HCEC 1CT (cell line): ENCODE measurements at regions not wholly inside any gene's neighbourhood (a gene's known extent, or its start where the extent isn't known, plus 50 kb on each side); places are given as distances from the start of the nearest gene placed in this dataset.
"Not testable (repeated sequence)": the region's sequence is repeated elsewhere in the genome, so short reads cannot be mapped to it uniquely, and the experiment has no call there.

Source experiments
- DNase-seq: peaks from one replicate; pipeline ENCODE4 v3.0.0-alpha.2; 2017

- no peak for DNase-seq
Observed at GRCh38 chr1:157247005-157247763, 109.0 kb upstream of the ETV3 start.

DNA sequence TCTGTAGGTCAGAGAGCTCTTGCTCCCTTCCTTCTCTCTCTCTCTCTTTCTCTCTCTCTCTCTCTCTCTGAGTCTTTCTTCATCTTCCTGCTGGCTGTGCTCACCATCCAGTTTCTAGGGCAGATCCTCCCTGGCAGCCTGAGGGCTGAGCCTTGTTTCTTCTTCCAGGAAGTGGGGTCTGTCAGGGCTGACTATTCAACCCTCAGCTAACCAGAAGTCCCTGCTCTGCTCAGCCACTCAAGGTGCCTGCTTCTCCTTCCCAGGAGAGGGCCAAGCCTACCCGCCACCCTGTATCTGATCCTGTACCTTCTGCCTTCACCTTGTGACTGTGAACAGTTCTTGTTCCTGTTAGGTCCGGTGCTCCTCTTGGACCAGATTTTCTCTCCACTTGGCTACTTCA is 107.6 kb upstream of the ETV3 start:
- DNase-seq, result no peak

- no peak for DNase-seq
Observed at GRCh38 chr1:157241185-157241538, 103.0 kb upstream of the ETV3 start.

DNA sequence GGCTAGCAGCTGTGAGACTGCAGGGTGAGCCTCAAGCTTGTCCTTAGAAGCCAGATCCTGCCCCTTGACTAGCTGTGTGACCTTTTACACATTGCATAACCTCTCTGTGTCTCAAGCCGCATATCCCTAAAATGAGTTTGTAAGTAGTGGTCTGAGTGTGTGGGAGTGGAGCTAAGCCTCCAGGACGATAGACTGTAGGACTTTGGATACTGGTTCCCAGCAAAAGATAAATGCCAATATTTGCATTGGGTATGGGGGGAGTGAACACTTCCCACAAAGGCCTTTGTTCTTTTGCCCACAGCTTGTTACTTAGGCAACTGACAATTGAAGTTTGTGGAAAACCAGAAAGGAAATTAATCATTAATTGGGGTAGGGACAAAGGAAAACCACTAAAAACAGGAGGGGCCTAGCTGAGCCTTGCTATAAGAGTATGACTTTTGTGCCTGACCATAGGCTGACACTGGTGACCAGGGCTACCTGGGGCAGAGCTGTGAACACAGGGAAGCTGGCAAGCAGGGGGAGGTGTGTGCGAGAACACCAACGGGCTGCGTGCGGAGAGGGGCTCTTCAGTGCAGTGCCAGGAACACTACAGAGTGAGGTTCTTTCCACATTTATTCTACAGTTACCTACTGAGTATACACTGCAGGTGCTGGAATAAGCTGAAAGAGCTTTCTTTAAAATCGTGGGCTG is 102.4 kb upstream of the ETV3 start:
- no peak for DNase-seq

- no peak for DNase-seq
Observed at GRCh38 chr1:157239936-157240335, 101.7 kb upstream of the ETV3 start.

GRCh38 chr1:157238585-157238984 is 100.4 kb upstream of the ETV3 start:
- no peak for DNase-seq

DNA sequence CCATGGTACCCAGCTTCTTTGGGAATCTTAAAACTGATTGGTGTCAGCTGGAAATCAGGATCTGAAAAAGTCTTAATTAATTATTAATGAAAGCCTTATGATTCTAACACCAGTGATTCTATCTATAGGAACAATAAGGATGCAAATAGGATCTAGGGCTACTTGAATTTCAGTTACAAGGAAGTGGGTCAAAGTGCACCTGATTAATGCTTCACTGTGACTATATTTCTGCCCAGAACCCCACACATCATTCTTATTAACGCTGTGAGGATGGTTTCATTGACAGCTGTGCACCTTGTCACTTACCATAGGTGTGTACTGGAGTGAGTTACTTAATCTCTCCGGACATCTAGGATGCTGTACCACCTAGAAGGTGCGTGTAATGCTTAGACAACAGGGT is 99.8 kb upstream of the ETV3 start:
- DNase-seq, result no peak

GRCh38 chr1:157237522-157237921 is 99.3 kb upstream of the ETV3 start:
- DNase-seq, result no peak

GRCh38 chr1:157236072-157236471 is 97.9 kb upstream of the ETV3 start:
- no peak for DNase-seq

- DNase-seq, result no peak
Observed at GRCh38 chr1:157235307-157235706, 97.1 kb upstream of the ETV3 start.

DNA sequence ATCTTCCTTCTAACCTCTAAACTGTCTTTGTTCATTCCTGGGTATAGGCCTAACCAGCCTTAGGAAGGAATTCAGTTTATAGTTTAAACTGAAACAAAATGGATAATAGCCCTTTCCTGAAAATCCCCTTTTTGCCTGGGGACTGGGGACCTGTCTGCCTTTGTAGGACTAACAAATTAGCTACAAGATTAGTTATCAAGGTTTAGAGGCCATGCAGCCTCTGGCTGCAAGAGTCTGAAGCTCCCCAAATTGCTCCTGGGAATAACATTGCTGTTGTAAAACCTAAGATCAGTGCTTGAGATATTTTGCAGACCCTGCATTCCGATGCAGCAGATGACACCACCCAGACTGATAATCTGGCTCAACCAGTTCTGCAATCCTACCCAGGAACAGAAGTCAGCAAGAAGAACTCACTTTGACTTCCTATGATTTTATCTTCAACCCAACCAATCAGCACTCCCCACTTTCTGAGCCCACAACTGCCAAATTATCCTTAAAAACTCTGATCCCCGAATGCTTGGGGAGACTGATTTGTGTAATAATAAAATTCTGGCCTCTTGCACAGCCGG is 96.6 kb upstream of the ETV3 start:
- no peak for DNase-seq

DNA sequence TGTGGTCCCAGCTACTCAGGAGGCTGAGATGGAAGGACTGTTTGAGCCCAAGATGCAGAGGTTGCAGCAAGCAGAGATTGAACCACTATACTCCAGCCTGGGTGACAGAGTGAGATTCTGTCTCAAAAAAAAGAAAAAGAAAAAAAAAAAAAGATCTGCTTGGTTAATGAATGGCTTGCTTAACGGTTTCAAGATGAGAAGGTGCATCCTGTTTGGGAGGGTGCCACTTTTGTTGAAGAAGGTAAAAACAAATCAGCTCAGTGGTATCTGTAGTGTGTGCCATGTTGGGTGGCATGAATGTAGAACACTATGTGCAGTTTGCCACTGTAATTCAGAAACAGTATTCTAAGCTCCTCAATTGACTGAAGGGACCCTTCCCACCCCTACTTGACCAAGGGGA is 94.9 kb upstream of the ETV3 start:
- DNase-seq, result no peak

DNA sequence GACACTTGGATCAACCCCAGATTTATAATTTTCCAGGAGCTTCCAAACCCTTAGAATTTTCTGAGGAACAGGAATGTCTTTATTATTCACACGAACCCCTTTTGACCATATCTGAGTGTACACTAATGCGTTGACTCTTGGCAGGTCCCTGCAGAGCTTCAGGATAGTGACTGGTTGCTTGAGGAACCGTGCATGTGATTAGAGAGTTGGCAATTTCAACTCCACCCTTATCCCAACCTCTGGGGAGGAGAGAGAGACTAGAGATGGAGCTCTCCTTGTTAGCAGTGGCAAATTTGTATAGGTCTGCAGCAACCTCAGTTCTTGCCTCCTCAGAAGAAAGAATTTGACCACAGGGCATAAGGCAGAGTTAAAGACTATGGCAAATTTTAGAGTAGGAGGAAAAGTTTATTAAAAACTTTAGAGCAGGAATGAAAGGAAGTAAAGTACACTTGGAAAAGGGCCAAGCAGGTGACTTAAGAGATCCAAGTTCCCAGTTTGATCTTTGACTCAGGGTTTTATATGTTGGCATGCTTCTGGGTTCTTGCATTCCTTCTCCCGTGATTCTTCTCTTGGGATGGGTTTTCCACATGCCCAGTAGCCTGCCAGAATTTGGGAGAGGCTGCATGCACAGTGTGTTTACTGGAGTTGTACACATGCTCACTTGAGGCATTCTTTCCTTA is 93.8 kb upstream of the ETV3 start:
- DNase-seq, result no peak

DNA sequence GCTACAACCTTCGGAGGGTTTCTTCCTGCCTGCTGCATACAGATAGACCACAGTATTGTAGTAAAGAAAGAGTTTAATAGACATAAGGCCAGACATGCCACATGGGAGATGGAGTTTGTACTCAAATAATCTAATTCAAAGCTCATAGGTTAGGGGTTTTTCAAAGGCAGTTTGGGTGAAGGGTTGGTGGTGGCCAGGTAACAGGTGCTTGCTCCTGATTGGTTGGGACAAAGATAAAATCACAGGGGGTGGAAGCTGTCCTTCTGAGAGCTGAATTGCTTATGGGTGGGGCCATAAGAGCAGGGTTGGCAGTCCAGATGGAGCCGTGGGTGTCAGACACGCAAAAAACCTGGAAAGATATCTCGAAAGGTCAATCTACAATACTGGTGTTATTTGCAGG is 92.3 kb upstream of the ETV3 start:
- no peak for DNase-seq

- no peak for DNase-seq
Observed at GRCh38 chr1:157227700-157228099, 89.5 kb upstream of the ETV3 start.

- no peak for DNase-seq
Observed at GRCh38 chr1:157226739-157227138, 88.5 kb upstream of the ETV3 start.

DNA sequence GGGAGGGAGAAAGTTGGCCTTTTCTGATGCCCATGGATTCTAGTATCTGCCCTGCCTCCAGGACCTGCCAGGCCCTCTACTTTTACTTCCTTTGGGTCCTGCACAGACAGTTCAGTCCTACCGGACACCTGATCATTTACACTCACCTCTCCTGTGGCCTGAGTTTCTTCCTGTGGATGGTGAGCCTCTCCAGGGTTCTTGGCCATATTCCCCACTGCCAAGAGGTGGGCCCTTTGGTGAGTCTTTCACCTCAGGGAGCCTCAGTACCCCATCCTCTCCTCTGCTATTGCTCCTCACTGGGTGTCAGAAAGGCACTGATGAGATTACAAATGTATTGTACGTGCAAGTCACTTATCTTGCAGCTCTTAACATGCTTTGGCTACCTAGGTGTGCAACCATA is 81.4 kb upstream of the ETV3 start:
- DNase-seq, result no peak

- no peak for DNase-seq
Observed at GRCh38 chr1:157219182-157219581, 81.0 kb upstream of the ETV3 start.

DNA sequence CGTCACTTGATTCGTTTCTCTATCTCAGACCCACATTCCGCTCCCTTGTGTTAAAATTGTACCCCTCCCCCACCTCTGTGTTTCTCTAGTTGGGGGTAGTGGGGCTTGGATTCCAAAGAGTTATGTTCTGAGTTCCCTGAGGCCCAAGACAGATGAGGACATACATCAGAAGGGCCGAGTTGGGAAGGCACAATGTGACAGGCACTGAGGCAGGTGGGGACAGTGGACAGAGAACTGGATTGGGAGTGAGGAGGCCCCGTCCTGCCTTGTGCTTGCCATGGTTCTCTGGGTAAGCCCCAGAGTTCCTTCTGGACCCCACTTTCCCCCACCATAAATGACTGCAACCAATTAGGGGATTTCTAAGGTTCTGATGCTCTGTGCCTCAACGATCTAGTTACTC is 80.5 kb upstream of the ETV3 start:
- DNase-seq, result no peak

DNA sequence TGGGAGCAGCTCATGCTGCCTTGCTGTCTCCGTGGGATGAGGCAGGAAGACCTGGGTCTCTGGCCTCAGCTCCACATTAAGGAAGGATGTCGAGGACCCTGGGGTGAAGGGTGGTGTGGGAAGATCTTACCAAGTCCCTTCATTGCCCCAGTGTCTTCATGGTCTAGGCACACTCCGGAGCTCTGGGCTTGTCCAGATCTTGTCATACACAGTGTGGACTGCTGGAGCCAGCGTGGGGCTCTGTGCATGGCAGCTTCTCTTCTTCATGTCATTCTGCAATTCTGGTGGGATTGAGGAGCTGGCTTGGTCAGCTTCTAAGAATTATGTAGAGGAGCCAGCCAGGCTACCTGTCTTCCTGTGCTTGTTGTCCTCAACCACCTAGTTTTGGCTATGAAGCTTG is 79.3 kb upstream of the ETV3 start:
- no peak for DNase-seq

DNA sequence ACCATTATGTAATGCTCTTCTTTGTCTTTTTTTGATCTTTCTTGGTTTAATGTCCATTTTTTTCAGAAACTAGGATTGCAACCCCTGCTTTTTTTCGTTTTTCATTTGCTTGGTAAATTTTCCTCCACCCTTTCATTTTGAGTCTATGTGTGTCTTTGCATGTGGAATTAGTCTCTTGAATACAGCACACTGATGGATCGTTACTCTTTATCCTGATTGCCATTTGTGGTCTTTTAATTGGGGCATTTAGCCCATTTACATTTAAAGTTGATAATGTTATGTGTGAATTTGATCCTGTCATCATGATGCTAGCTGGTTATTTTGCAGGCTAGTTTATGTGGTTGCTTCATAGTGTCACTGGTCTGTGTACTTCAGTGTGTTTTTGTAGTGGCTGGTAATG is 75.6 kb upstream of the ETV3 start:
- no peak for DNase-seq

- DNase-seq, result no peak
Observed at GRCh38 chr1:157209514-157209913, 71.3 kb upstream of the ETV3 start.

- not testable (repeated sequence) for DNase-seq
Observed at GRCh38 chr1:157205982-157206381, 67.8 kb upstream of the ETV3 start.

DNA sequence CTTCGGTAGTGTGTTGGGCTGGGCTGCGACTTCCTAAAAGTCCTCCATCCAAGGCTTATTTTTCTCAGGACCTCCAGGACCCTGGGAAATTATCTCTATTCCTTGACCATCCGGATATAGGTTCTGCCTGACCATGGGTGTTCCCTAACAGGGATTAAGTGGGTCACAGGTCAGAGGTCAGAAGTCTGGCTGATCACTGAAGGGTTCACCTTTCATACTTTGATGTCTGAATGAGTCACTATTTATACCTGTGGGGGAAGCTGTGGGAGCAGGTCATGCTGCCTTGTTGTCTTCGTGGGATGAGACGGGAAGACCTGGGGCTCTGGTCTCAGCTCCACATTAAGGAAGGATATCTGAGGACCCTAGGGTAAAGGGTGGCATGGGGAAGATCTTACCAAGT is 65.0 kb upstream of the ETV3 start:
- DNase-seq, result no peak
